Gastroesophageal sphincter (tissue), 3 donors: ENCODE measurements at regions not wholly inside any gene's neighbourhood (a gene's known extent, or its start where the extent isn't known, plus 50 kb on each side); places are given as distances from the start of the nearest gene placed in this dataset.

Experiments used
- CTCF ChIP-seq, 4 experiments: fragments of 200-600 bp in 2 of 4; fragments of 450-650 bp in 2 of 4; sonication (generic) in 1 of 4; IDR thresholded peaks; one replicate each; pipeline ENCODE4 v1.5.1; 2017 to 2019; ENCODE audit warnings: antibody characterized with exemption in 4 of 4, mild to moderate bottlenecking in 2 of 4, moderate library complexity in 2 of 4
- POLR2A ChIP-seq, 2 donors: fragments of 450-650 bp; IDR thresholded peaks; one replicate each; pipeline ENCODE4 v1.6.1; 2017; ENCODE audit warnings: antibody characterized with exemption in 2 of 2, mild to moderate bottlenecking in 2 of 2, moderate library complexity in 1 of 2

- no peak for TF ChIP-seq CTCF (IDR thresholded peaks at IDR 0.05)
- no peak for TF ChIP-seq POLR2A (IDR thresholded peaks at IDR 0.05)
Observed at GRCh38 chr16:61549327-61549726, 486.9 kb downstream of the CDH8 start.
